Fibroblast of the aortic adventitia (primary cell): ENCODE measurements at regions not wholly inside any gene's neighbourhood (a gene's known extent, or its start where the extent isn't known, plus 50 kb on each side); places are given as distances from the start of the nearest gene placed in this dataset.

Experiments
- DNase-seq: peaks from one replicate; pipeline ENCODE4 v3.0.0-alpha.2; 2010; ENCODE audit warnings: low read depth
- H3K4me3 ChIP-seq: 2 replicates; pipeline ENCODE4 v1.5.1; 2011; ENCODE audit warnings: low read depth, mild to moderate bottlenecking, control low read depth, low read length, moderate library complexity
- CTCF ChIP-seq: IDR thresholded peaks from 2 replicates; pipeline ENCODE4 v1.5.1; 2011; ENCODE audit warnings: mild to moderate bottlenecking, low read length, control low read depth, inconsistent platforms; ENCODE audit not compliant: insufficient read depth

GRCh38 chr9:129505270-129505902, 115.5 kb downstream of the C9orf50 start:
- no peak overlapping the region for H3K4me3 ChIP-seq
- no peak for DNase-seq
- no peak for TF ChIP-seq CTCF

GRCh38 chr9:129504404-129504803, 116.5 kb downstream of the C9orf50 start:
- no peak for TF ChIP-seq CTCF
- no peak overlapping the region for H3K4me3 ChIP-seq
- no peak for DNase-seq

GRCh38 chr9:129501771-129502319, 119.1 kb downstream of the C9orf50 start:
- no peak for TF ChIP-seq CTCF
- peak; percentile 28 for DNase-seq
- H3K4me3 ChIP-seq = no peak overlapping the region

GRCh38 chr9:129500863-129501770, 119.8 kb downstream of the C9orf50 start:
- no peak for DNase-seq
- H3K4me3 ChIP-seq = no peak overlapping the region
- TF ChIP-seq CTCF = no peak

GRCh38 chr9:129500161-129500862, 120.6 kb downstream of the C9orf50 start:
- peak; percentile 22 for TF ChIP-seq CTCF
- peak; percentile 67 for DNase-seq
- no peak overlapping the region for H3K4me3 ChIP-seq

- no peak for TF ChIP-seq CTCF
- H3K4me3 ChIP-seq = peak overlapping the region; percentile 83
- no peak for DNase-seq
Observed at GRCh38 chr9:129498451-129499384, 122.2 kb downstream of the C9orf50 start.
